Psoas muscle (tissue), 7 donors: ENCODE measurements at regions not wholly inside any gene's neighbourhood (a gene's known extent, or its start where the extent isn't known, plus 50 kb on each side); places are given as distances from the start of the nearest gene placed in this dataset.

Experiments
- ATAC-seq, 4 donors: fragments of 200-7000 bp; cut with Tn5 transposase; one replicate each; pipeline ENCODE4 v1.9.1; 2020; ENCODE audit warnings: moderate library complexity in 3 of 4, mild to moderate bottlenecking in 2 of 4
- DNase-seq, 2 donors: peaks; one replicate each; pipeline ENCODE4 v3.0.0-alpha.2; 2020
- H3K27ac ChIP-seq: fragments of 200-600 bp; one replicate; pipeline ENCODE4 v1.8.0; 2022
- H3K27me3 ChIP-seq, 3 donors: fragments of 200-600 bp in 1 of 3; one replicate each; pipeline versions ENCODE4 v1.6.1 to v1.8.0; 2013 to 2022; ENCODE audit warnings: low read length in 2 of 3, mild to moderate bottlenecking in 2 of 3, moderate library complexity in 1 of 3; ENCODE audit not compliant: insufficient read depth in 3 of 3
- H3K36me3 ChIP-seq, 2 donors: fragments of 200-600 bp in 1 of 2; one replicate each; pipeline versions ENCODE4 v1.6.1 to v1.8.0; 2013 to 2022; ENCODE audit warnings: low read depth in 1 of 2, mild to moderate bottlenecking in 1 of 2, moderate library complexity in 1 of 2; ENCODE audit not compliant: insufficient read depth in 1 of 2
- H3K4me1 ChIP-seq: fragments of 200-600 bp; one replicate; pipeline ENCODE4 v1.8.0; 2022
- H3K4me3 ChIP-seq: fragments of 200-600 bp; one replicate; pipeline ENCODE4 v1.8.0; 2022; ENCODE audit warnings: mild to moderate bottlenecking
- H3K9me3 ChIP-seq: fragments of 200-600 bp; one replicate; pipeline ENCODE4 v1.8.0; 2022
- WGBS, 3 donors: extraction: QIAGEN DNeasy Blood & Tissue Kit; methylation state at CpG; one replicate each; pipeline versions ENCODE4 v1.1.6 to v1.1.7; 2013; 5-methylcytosine and 5-hydroxymethylcytosine counted together
- intact Hi-C, 2 donors: fragments of 100-400 bp; cut with DNase I; formaldehyde crosslinking; loops; one replicate each; pipeline versions ENCODE4 v1.11.0 to v1.14.2; 2022
- TF ChIP-seq, protein P1 (sequence below): fragments of 200-600 bp; IDR thresholded peaks from one replicate; pipeline ENCODE4 v1.8.0; 2022; ENCODE audit warnings: antibody characterized with exemption
- donor health status: healthy with polysubstance abuse.
- donor health status: DM: no; HTN: no; CAD: no; lungs with moderate emphysema.
- donor health status: Bipolar disorder and iron deficiency.
- donor health status: healthy.
- donor health status: DM: yes; HTN: yes; CAD: no.
- donor health status: DM: no; HTN: no; CAD: no.
- donor health status: DM: yes; HTN: yes; CAD: no.

GRCh38 chr12:20264608-20265114, 103.7 kb upstream of the PDE3A start:
- TF ChIP-seq, protein P1, sequence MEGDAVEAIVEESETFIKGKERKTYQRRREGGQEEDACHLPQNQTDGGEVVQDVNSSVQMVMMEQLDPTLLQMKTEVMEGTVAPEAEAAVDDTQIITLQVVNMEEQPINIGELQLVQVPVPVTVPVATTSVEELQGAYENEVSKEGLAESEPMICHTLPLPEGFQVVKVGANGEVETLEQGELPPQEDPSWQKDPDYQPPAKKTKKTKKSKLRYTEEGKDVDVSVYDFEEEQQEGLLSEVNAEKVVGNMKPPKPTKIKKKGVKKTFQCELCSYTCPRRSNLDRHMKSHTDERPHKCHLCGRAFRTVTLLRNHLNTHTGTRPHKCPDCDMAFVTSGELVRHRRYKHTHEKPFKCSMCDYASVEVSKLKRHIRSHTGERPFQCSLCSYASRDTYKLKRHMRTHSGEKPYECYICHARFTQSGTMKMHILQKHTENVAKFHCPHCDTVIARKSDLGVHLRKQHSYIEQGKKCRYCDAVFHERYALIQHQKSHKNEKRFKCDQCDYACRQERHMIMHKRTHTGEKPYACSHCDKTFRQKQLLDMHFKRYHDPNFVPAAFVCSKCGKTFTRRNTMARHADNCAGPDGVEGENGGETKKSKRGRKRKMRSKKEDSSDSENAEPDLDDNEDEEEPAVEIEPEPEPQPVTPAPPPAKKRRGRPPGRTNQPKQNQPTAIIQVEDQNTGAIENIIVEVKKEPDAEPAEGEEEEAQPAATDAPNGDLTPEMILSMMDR: no peak
- Histone ChIP-seq H3K27ac (no peak overlapping the region), H3K4me1 (peaks cover 4% of the 10 kb centered on the region), H3K4me3 (no peak overlapping the region), H3K36me3 (no peaks in the 10 kb centered on the region), H3K9me3 (no peaks in the 10 kb centered on the region), H3K27me3 (no peaks in the 10 kb centered on the region)
- intact Hi-C loops: no loop called here
- 39 to 52% (median 52%) methylated on average over 1 of the region's 1 CpG for WGBS, 3 donors
- ATAC-seq (no peak), DNase-seq (no peak)

DNA sequence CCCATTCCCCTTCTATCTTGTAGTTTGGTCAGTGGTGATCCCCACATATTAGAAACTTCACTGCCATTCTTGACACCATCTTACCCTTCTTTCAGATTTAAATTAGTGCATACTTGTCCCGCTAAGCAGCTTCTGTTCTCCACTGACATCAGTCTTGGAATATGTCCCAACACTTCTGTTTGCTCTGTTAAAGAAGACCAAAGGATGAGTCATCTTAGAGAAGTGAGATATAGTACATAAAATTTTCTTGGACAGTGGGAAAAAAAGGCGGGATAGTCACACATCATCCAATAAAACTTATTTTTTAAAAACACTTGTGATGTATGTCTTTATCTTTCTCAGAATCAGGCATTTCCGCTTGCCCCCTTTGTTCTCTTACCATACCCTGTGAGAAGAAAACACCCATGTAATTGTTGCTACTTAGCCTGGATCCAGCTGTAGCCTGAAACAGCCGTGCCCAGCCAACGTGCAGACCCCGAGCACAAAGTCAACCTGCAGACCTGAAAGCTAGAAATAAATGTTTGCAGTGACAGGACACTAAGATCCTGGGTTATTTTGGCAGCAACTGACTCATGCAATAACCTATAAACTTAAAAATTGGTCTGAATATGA, 100.1 kb upstream of the PDE3A start:
- ATAC-seq (no peak), DNase-seq (no peak)
- TF ChIP-seq, protein P1: no peak
- Histone ChIP-seq H3K27ac (no peak overlapping the region), H3K27me3 (no peaks in the 10 kb centered on the region), H3K9me3 (no peaks in the 10 kb centered on the region), H3K36me3 (no peaks in the 10 kb centered on the region), H3K4me1 (peaks cover 25% of the 10 kb centered on the region), H3K4me3 (no peak overlapping the region)
- intact Hi-C loops: no loop called here
- 72 to 81% (median 73%) methylated on average over 6 of the region's 6 CpGs for WGBS, 3 donors

- ATAC-seq (no peak), DNase-seq (no peak)
- no peak overlapping the region for H3K4me3 ChIP-seq
- no peaks in the 10 kb centered on the region for H3K27me3 ChIP-seq
- H3K4me1 ChIP-seq: peaks cover 31% of the 10 kb centered on the region
- TF ChIP-seq, protein P1: no peak
- H3K9me3 ChIP-seq: no peaks in the 10 kb centered on the region
- H3K36me3 ChIP-seq: no peaks in the 10 kb centered on the region
- 96 to 98% (median 97%) methylated on average over 4 of the region's 4 CpGs for WGBS, 3 donors
- intact Hi-C loops: no loop called here
- no peak overlapping the region for H3K27ac ChIP-seq
Measured at GRCh38 chr12:20268771-20269170, 99.6 kb upstream of the PDE3A start.

GRCh38 chr12:20269337-20270067, 98.8 kb upstream of the PDE3A start:
- intact Hi-C loops: loop anchor here in 1 of 2 donors (10.0 kb wide), 1 partner anchor 55 kb away; no protein-coding TSS in a partner anchor
- Histone ChIP-seq H3K27me3 (no peaks in the 10 kb centered on the region), H3K27ac (no peak overlapping the region), H3K4me1 (peaks cover 36% of the 10 kb centered on the region), H3K9me3 (no peaks in the 10 kb centered on the region), H3K4me3 (no peak overlapping the region), H3K36me3 (no peaks in the 10 kb centered on the region)
- 56 to 66% (median 58%) methylated on average over 5 of the region's 5 CpGs for WGBS, 3 donors
- ATAC-seq: no peak
- TF ChIP-seq, protein P1: no peak
- DNase-seq: no peak
